ACC112 (cell line): ENCODE measurements at regions not wholly inside any gene's neighbourhood (a gene's known extent, or its start where the extent isn't known, plus 50 kb on each side); places are given as distances from the start of the nearest gene placed in this dataset.

Experiments used
- H2AFZ ChIP-seq: fragments of 200-600 bp; sonication (generic); one replicate; pipeline ENCODE4 v1.6.0; 2017; ENCODE audit warnings: antibody characterized with exemption, low read length; ENCODE audit not compliant: unreplicated experiment
- H3K27ac ChIP-seq: fragments of 200-600 bp; sonication (generic); 2 replicates; pipeline ENCODE4 v1.5.1; 2014; ENCODE audit warnings: low read depth, mild to moderate bottlenecking, antibody characterized with exemption, low read length, moderate library complexity
- H3K27me3 ChIP-seq: fragments of 200-600 bp; sonication (generic); 2 replicates; pipeline ENCODE4 v1.6.1; 2014; ENCODE audit warnings: mild to moderate bottlenecking, antibody characterized with exemption, low read length, moderate library complexity, mixed read lengths; ENCODE audit not compliant: insufficient read depth
- H3K36me3 ChIP-seq: fragments of 200-600 bp; sonication (generic); 2 replicates; pipeline ENCODE4 v1.6.1; 2016; ENCODE audit warnings: mild to moderate bottlenecking, antibody characterized with exemption, low read length, moderate library complexity, mixed read lengths; ENCODE audit not compliant: insufficient read depth
- H3K4me1 ChIP-seq: fragments of 200-600 bp; sonication (generic); one replicate; pipeline ENCODE4 v1.6.1; 2016; ENCODE audit warnings: low read length, mixed read lengths; ENCODE audit not compliant: insufficient read depth, unreplicated experiment, control insufficient read depth
- H3K4me3 ChIP-seq: fragments of 200-600 bp; sonication (generic); 2 replicates; pipeline ENCODE4 v1.5.1; 2014; ENCODE audit warnings: mild to moderate bottlenecking, low read depth, low read length
- H3K79me2 ChIP-seq: fragments of 200-600 bp; sonication (generic); one replicate; pipeline ENCODE4 v1.6.0; 2016; ENCODE audit warnings: low read length; ENCODE audit not compliant: control insufficient read depth, unreplicated experiment, insufficient read depth

- Histone ChIP-seq H3K79me2 (no peaks in the 10 kb centered on the region), H3K4me1 (no peaks in the 10 kb centered on the region), H3K36me3 (no peaks in the 10 kb centered on the region), H3K27me3 (no peaks in the 10 kb centered on the region), H3K27ac (no peak overlapping the region), H3K4me3 (no peak overlapping the region), H2AFZ (no peak overlapping the region)
Measured at GRCh38 chr9:106072421-106072820, 378.1 kb downstream of the TMEM38B start.

- Histone ChIP-seq H3K27ac (no peak overlapping the region), H3K4me3 (no peak overlapping the region), H3K36me3 (no peaks in the 10 kb centered on the region), H3K79me2 (no peaks in the 10 kb centered on the region), H3K27me3 (no peaks in the 10 kb centered on the region), H2AFZ (no peak overlapping the region), H3K4me1 (no peaks in the 10 kb centered on the region)
Measured at GRCh38 chr9:106074006-106074405, 379.7 kb downstream of the TMEM38B start.

- no peak overlapping the region for H3K4me3 ChIP-seq
- no peaks in the 10 kb centered on the region for H3K36me3 ChIP-seq
- H3K27me3 ChIP-seq: no peaks in the 10 kb centered on the region
- no peak overlapping the region for H3K27ac ChIP-seq
- no peaks in the 10 kb centered on the region for H3K79me2 ChIP-seq
- H2AFZ ChIP-seq: no peak overlapping the region
- H3K4me1 ChIP-seq: no peaks in the 10 kb centered on the region
Measured at GRCh38 chr9:106075236-106075959, 381.1 kb downstream of the TMEM38B start.

- no peaks in the 10 kb centered on the region for H3K36me3 ChIP-seq
- no peaks in the 10 kb centered on the region for H3K79me2 ChIP-seq
- no peak overlapping the region for H3K27ac ChIP-seq
- no peaks in the 10 kb centered on the region for H3K4me1 ChIP-seq
- no peak overlapping the region for H3K4me3 ChIP-seq
- H2AFZ ChIP-seq: no peak overlapping the region
- H3K27me3 ChIP-seq: no peaks in the 10 kb centered on the region
Measured at GRCh38 chr9:106075960-106076327, 381.6 kb downstream of the TMEM38B start.

- H3K4me3 ChIP-seq: no peak overlapping the region
- H3K79me2 ChIP-seq: no peaks in the 10 kb centered on the region
- H3K36me3 ChIP-seq: no peaks in the 10 kb centered on the region
- no peak overlapping the region for H3K27ac ChIP-seq
- H2AFZ ChIP-seq: no peak overlapping the region
- no peaks in the 10 kb centered on the region for H3K4me1 ChIP-seq
- H3K27me3 ChIP-seq: no peaks in the 10 kb centered on the region
Measured at GRCh38 chr9:106076711-106077110, 382.4 kb downstream of the TMEM38B start.

- H3K27me3 ChIP-seq: no peaks in the 10 kb centered on the region
- H3K79me2 ChIP-seq: no peaks in the 10 kb centered on the region
- no peak overlapping the region for H3K4me3 ChIP-seq
- no peak overlapping the region for H3K27ac ChIP-seq
- H3K36me3 ChIP-seq: no peaks in the 10 kb centered on the region
- H3K4me1 ChIP-seq: no peaks in the 10 kb centered on the region
- H2AFZ ChIP-seq: no peak overlapping the region
Measured at GRCh38 chr9:106077731-106078130, 383.4 kb downstream of the TMEM38B start.

- Histone ChIP-seq H3K4me1 (no peaks in the 10 kb centered on the region), H2AFZ (no peak overlapping the region), H3K27ac (no peak overlapping the region), H3K79me2 (no peaks in the 10 kb centered on the region), H3K27me3 (no peaks in the 10 kb centered on the region), H3K4me3 (no peak overlapping the region), H3K36me3 (no peaks in the 10 kb centered on the region)
Measured at GRCh38 chr9:106082621-106083020, 388.3 kb downstream of the TMEM38B start.

- no peak overlapping the region for H3K27ac ChIP-seq
- H3K79me2 ChIP-seq: no peaks in the 10 kb centered on the region
- H2AFZ ChIP-seq: no peak overlapping the region
- no peaks in the 10 kb centered on the region for H3K4me1 ChIP-seq
- H3K4me3 ChIP-seq: no peak overlapping the region
- H3K36me3 ChIP-seq: no peaks in the 10 kb centered on the region
- no peaks in the 10 kb centered on the region for H3K27me3 ChIP-seq
Measured at GRCh38 chr9:106084702-106085101, 390.4 kb downstream of the TMEM38B start.

- no peak overlapping the region for H3K4me3 ChIP-seq
- no peak overlapping the region for H2AFZ ChIP-seq
- H3K27ac ChIP-seq: no peak overlapping the region
- no peaks in the 10 kb centered on the region for H3K36me3 ChIP-seq
- H3K27me3 ChIP-seq: no peaks in the 10 kb centered on the region
- no peaks in the 10 kb centered on the region for H3K4me1 ChIP-seq
- no peaks in the 10 kb centered on the region for H3K79me2 ChIP-seq
Measured at GRCh38 chr9:106085479-106085878, 391.1 kb downstream of the TMEM38B start.

- Histone ChIP-seq H3K27me3 (no peaks in the 10 kb centered on the region), H3K4me1 (no peaks in the 10 kb centered on the region), H3K4me3 (no peak overlapping the region), H3K36me3 (no peaks in the 10 kb centered on the region), H2AFZ (no peak overlapping the region), H3K79me2 (no peaks in the 10 kb centered on the region), H3K27ac (no peak overlapping the region)
Measured at GRCh38 chr9:106092083-106092482, 397.7 kb downstream of the TMEM38B start.

- Histone ChIP-seq H3K36me3 (no peaks in the 10 kb centered on the region), H3K27me3 (no peaks in the 10 kb centered on the region), H2AFZ (no peak overlapping the region), H3K4me3 (no peak overlapping the region), H3K4me1 (no peaks in the 10 kb centered on the region), H3K79me2 (no peaks in the 10 kb centered on the region), H3K27ac (no peak overlapping the region)
Measured at GRCh38 chr9:106102821-106103220, 408.5 kb downstream of the TMEM38B start.
